ENCODE measurements at regions not wholly inside any gene's neighbourhood (a gene's known extent, or its start where the extent isn't known, plus 50 kb on each side); places are given as distances from the start of the nearest gene placed in this dataset.

GRCh38 chr12:31900271-31900670 lies 58.9 kb upstream of the RESF1 start:
- no peak for TF ChIP-seq CTCF (optimal IDR thresholded peaks at IDR 0.05 in 1 of 3, IDR thresholded peaks at IDR 0.05 in 1 of 3, conservative IDR thresholded peaks at IDR 0.05 in 1 of 3; ENCODE audit: extremely low read depth in 1 of 3, insufficient read depth in 2 of 3, low read length in 3 of 3)
- no peak for TF ChIP-seq EZH2 (IDR thresholded peaks at IDR 0.05; ENCODE audit: low read length)
- H3K27ac ChIP-seq (ENCODE audit: control insufficient read depth, insufficient read depth, low read length), result no peak overlapping the region
- no peaks in the 10 kb centered on the region for H3K4me1 ChIP-seq (ENCODE audit: control insufficient read depth, extremely low read depth, insufficient read depth, low read length)
- no peak for FAIRE-seq
- dilution Hi-C loops (cut with MboI; ENCODE audit: extremely low pct_ligation_motif_present, low sequenced_read_pairs), result no loop called here
- no peaks in the 10 kb centered on the region for H4K20me1 ChIP-seq (ENCODE audit: control insufficient read depth, extremely low read depth, insufficient read depth, low read length)
- H3K9me3 ChIP-seq (ENCODE audit: control insufficient read depth, low read depth, low read length), result no peaks in the 10 kb centered on the region
- H3K36me3 ChIP-seq (ENCODE audit: control insufficient read depth in 2 of 2, extremely low read depth in 1 of 2, insufficient read depth in 2 of 2, low read length in 2 of 2), result no peaks in the 10 kb centered on the region
- no peaks in the 10 kb centered on the region for H3K79me2 ChIP-seq (ENCODE audit: control insufficient read depth, insufficient read depth, low read length)
- no peaks in the 10 kb centered on the region for H3K9me1 ChIP-seq (ENCODE audit: control insufficient read depth, extremely low read depth, insufficient read depth, low read length)
- no peak overlapping the region for H3K9ac ChIP-seq (ENCODE audit: control insufficient read depth, extremely low read depth, insufficient read depth, low read length)
- H2AFZ ChIP-seq (ENCODE audit: control insufficient read depth, low read length), result no peak overlapping the region
- DNase-seq (ENCODE audit: low read depth, low spot score), result no peak
- no peak overlapping the region for H3K4me2 ChIP-seq (ENCODE audit: control insufficient read depth, extremely low read depth, insufficient read depth, low read depth, low read length)
- no peaks in the 10 kb centered on the region for H3K27me3 ChIP-seq (ENCODE audit: control insufficient read depth, extremely low read depth, insufficient read depth, low read length)
- no peak overlapping the region for H3K4me3 ChIP-seq (ENCODE audit: control insufficient read depth in 2 of 3, extremely low read depth in 1 of 3, insufficient read depth in 2 of 3, low read depth in 1 of 3, low read length in 3 of 3)

GRCh38 chr12:31899109-31899508 lies 60.1 kb upstream of the RESF1 start:
- FAIRE-seq (no peak), DNase-seq (ENCODE audit: low read depth, low spot score) (no peak)
- no peak overlapping the region for H3K27ac ChIP-seq (ENCODE audit: control insufficient read depth, insufficient read depth, low read length)
- H3K4me3 ChIP-seq (ENCODE audit: control insufficient read depth in 2 of 3, extremely low read depth in 1 of 3, insufficient read depth in 2 of 3, low read depth in 1 of 3, low read length in 3 of 3), result no peak overlapping the region
- no peaks in the 10 kb centered on the region for H4K20me1 ChIP-seq (ENCODE audit: control insufficient read depth, extremely low read depth, insufficient read depth, low read length)
- H3K4me2 ChIP-seq (ENCODE audit: control insufficient read depth, extremely low read depth, insufficient read depth, low read depth, low read length), result no peak overlapping the region
- H2AFZ ChIP-seq (ENCODE audit: control insufficient read depth, low read length), result no peak overlapping the region
- H3K4me1 ChIP-seq (ENCODE audit: control insufficient read depth, extremely low read depth, insufficient read depth, low read length), result no peaks in the 10 kb centered on the region
- no peaks in the 10 kb centered on the region for H3K36me3 ChIP-seq (ENCODE audit: control insufficient read depth in 2 of 2, extremely low read depth in 1 of 2, insufficient read depth in 2 of 2, low read length in 2 of 2)
- H3K9me1 ChIP-seq (ENCODE audit: control insufficient read depth, extremely low read depth, insufficient read depth, low read length), result no peaks in the 10 kb centered on the region
- no peaks in the 10 kb centered on the region for H3K9me3 ChIP-seq (ENCODE audit: control insufficient read depth, low read depth, low read length)
- H3K9ac ChIP-seq (ENCODE audit: control insufficient read depth, extremely low read depth, insufficient read depth, low read length), result no peak overlapping the region
- no peaks in the 10 kb centered on the region for H3K27me3 ChIP-seq (ENCODE audit: control insufficient read depth, extremely low read depth, insufficient read depth, low read length)
- TF ChIP-seq CTCF (optimal IDR thresholded peaks at IDR 0.05 in 1 of 3, IDR thresholded peaks at IDR 0.05 in 1 of 3, conservative IDR thresholded peaks at IDR 0.05 in 1 of 3; ENCODE audit: extremely low read depth in 1 of 3, insufficient read depth in 2 of 3, low read length in 3 of 3) (no peak), EZH2 (IDR thresholded peaks at IDR 0.05; ENCODE audit: low read length) (no peak)
- dilution Hi-C loops (cut with MboI; ENCODE audit: extremely low pct_ligation_motif_present, low sequenced_read_pairs), result loop anchor here (10.0 kb wide), 1 partner anchor 46 kb away; no protein-coding TSS in a partner anchor
- no peaks in the 10 kb centered on the region for H3K79me2 ChIP-seq (ENCODE audit: control insufficient read depth, insufficient read depth, low read length)

All from keratinocyte (primary cell).